ENCODE measurements at regions not wholly inside any gene's neighbourhood (a gene's known extent, or its start where the extent isn't known, plus 50 kb on each side); places are given as distances from the start of the nearest gene placed in this dataset.

DNA sequence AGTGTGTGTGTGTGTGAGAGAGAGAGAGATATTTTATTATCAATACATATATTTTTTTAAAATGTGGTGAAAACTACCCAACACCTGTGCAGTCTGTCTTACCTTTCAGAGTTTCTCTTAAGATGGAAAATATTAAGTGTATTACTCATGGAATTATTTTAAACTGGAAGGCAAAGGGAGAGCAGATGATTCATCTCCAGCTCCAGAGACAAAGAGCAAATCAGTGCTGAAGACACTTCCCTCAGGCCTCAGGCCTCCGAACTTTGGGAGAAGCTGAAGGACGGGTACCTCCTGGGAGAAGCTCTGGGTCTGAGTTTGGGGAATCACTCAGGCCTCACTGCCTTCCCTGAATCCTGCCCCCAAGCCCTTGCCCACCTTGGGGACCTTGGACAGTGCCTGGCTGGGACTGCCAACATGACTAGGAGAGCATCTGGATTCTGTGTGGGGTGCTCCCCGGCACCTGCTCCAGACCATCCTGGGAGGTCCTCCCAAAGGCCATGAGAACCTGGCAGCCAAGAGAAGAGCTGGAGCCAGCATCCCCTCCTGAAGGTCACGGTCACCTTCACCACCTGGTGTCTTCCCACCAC lies 170.4 kb upstream of the UBL3 start:
- TF ChIP-seq FOXM1 (IDR thresholded peaks at IDR 0.05; ENCODE audit: low read depth) (no peak), EP300 (IDR thresholded peaks at IDR 0.05; ENCODE audit: borderline replicate concordance in 1 of 2, low read depth in 1 of 2, low read length in 1 of 2) (no peak), GABPA (IDR thresholded peaks at IDR 0.05; ENCODE audit: low read depth) (no peak), TAF1 (IDR thresholded peaks at IDR 0.05; ENCODE audit: borderline replicate concordance, low read depth, low read length) (no peak), SIN3A (IDR thresholded peaks at IDR 0.05; ENCODE audit: borderline replicate concordance, low read depth, low read length) (no peak), EZH2phosphoT487 (IDR thresholded peaks at IDR 0.05; ENCODE audit: borderline replicate concordance, low read depth) (no peak), MXI1 (IDR thresholded peaks at IDR 0.05; ENCODE audit: low read depth, low read length) (no peak)
- TF ChIP-seq, protein P1, sequence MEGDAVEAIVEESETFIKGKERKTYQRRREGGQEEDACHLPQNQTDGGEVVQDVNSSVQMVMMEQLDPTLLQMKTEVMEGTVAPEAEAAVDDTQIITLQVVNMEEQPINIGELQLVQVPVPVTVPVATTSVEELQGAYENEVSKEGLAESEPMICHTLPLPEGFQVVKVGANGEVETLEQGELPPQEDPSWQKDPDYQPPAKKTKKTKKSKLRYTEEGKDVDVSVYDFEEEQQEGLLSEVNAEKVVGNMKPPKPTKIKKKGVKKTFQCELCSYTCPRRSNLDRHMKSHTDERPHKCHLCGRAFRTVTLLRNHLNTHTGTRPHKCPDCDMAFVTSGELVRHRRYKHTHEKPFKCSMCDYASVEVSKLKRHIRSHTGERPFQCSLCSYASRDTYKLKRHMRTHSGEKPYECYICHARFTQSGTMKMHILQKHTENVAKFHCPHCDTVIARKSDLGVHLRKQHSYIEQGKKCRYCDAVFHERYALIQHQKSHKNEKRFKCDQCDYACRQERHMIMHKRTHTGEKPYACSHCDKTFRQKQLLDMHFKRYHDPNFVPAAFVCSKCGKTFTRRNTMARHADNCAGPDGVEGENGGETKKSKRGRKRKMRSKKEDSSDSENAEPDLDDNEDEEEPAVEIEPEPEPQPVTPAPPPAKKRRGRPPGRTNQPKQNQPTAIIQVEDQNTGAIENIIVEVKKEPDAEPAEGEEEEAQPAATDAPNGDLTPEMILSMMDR (IDR thresholded peaks at IDR 0.05), result no peak
- TF ChIP-seq, protein P2, sequence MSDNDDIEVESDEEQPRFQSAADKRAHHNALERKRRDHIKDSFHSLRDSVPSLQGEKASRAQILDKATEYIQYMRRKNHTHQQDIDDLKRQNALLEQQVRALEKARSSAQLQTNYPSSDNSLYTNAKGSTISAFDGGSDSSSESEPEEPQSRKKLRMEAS (IDR thresholded peaks at IDR 0.05; ENCODE audit: low read depth), result no peak

Measured in SK-N-SH (cell line).